ENCODE measurements at regions not wholly inside any gene's neighbourhood (a gene's known extent, or its start where the extent isn't known, plus 50 kb on each side); places are given as distances from the start of the nearest gene placed in this dataset.
A peak's percentile ranks its signal among the peaks of the same experiment; 100 is the strongest.

GRCh38 chr2:129646107-129646506, 333.4 kb upstream of the RAB6C start:
- TF ChIP-seq CTCF (IDR thresholded peaks at IDR 0.05) (no peak), EZH2 (IDR thresholded peaks at IDR 0.05) (no peak)
- Histone ChIP-seq H4K20me1 (ENCODE audit: low read depth) (no peaks in the 10 kb centered on the region), H3K27me3 (no peaks in the 10 kb centered on the region), H2AFZ (replicated peaks) (no peak overlapping the region), H3K4me1 (no peaks in the 10 kb centered on the region), H3K4me2 (no peak overlapping the region), H3K36me3 (no peaks in the 10 kb centered on the region), H3K4me3 (no peak overlapping the region), H3K9me3 (ENCODE audit: low read depth) (no peaks in the 10 kb centered on the region), H3F3A (ENCODE audit: low read depth) (no peaks in the 10 kb centered on the region), H3K27ac (no peak overlapping the region), H3K79me2 (ENCODE audit: low read depth) (no peaks in the 10 kb centered on the region), H3K9ac (no peak overlapping the region)
- no peak for DNase-seq (ENCODE audit: low spot score)
- Mint-ChIP-seq H3K4me1 (peaks cover 6% of the 10 kb centered on the region), H3K36me3 (no peaks in the 10 kb centered on the region), H3K27me3 (ENCODE audit: insufficient read depth, low read depth) (no peaks in the 10 kb centered on the region), H3K4me3 (no peak overlapping the region), H3K27ac (no peak overlapping the region), H3K9me3 (no peaks in the 10 kb centered on the region)

- Histone ChIP-seq H2AFZ (replicated peaks) (peak overlapping the region; percentile 92), H3K4me2 (no peak overlapping the region), H3K9ac (no peak overlapping the region), H3K4me3 (no peak overlapping the region), H3K36me3 (no peaks in the 10 kb centered on the region), H3F3A (ENCODE audit: low read depth) (no peaks in the 10 kb centered on the region), H3K79me2 (ENCODE audit: low read depth) (no peaks in the 10 kb centered on the region), H4K20me1 (ENCODE audit: low read depth) (no peaks in the 10 kb centered on the region), H3K27me3 (no peaks in the 10 kb centered on the region), H3K27ac (no peak overlapping the region), H3K4me1 (peaks cover 4% of the 10 kb centered on the region), H3K9me3 (ENCODE audit: low read depth) (no peaks in the 10 kb centered on the region)
- H3K27ac Mint-ChIP-seq: no peak overlapping the region
- no peaks in the 10 kb centered on the region for H3K9me3 Mint-ChIP-seq
- TF ChIP-seq CTCF (IDR thresholded peaks at IDR 0.05): no peak
- no peak for TF ChIP-seq EZH2phosphoT487 (IDR thresholded peaks at IDR 0.05)
- no peak for TF ChIP-seq EZH2 (IDR thresholded peaks at IDR 0.05)
- H3K27me3 Mint-ChIP-seq (ENCODE audit: insufficient read depth, low read depth): no peaks in the 10 kb centered on the region
- no peak overlapping the region for H3K4me3 Mint-ChIP-seq
- no peak for DNase-seq (ENCODE audit: low spot score)
- H3K4me1 Mint-ChIP-seq: peaks cover 14% of the 10 kb centered on the region
- H3K36me3 Mint-ChIP-seq: no peaks in the 10 kb centered on the region
Observed at GRCh38 chr2:129653246-129653645, 326.2 kb upstream of the RAB6C start.

- no peaks in the 10 kb centered on the region for H4K20me1 ChIP-seq (ENCODE audit: low read depth)
- H2AFZ ChIP-seq (replicated peaks): no peak overlapping the region
- Mint-ChIP-seq H3K27ac (no peak overlapping the region), H3K27me3 (ENCODE audit: insufficient read depth, low read depth) (no peaks in the 10 kb centered on the region), H3K36me3 (peaks cover 2% of the 10 kb centered on the region), H3K9me3 (peaks cover 5% of the 10 kb centered on the region), H3K4me3 (no peak overlapping the region), H3K4me1 (peaks cover 14% of the 10 kb centered on the region)
- no peak for TF ChIP-seq EZH2phosphoT487 (IDR thresholded peaks at IDR 0.05)
- TF ChIP-seq CTCF (IDR thresholded peaks at IDR 0.05): no peak
- TF ChIP-seq EZH2 (IDR thresholded peaks at IDR 0.05): no peak
- H3K9ac ChIP-seq: no peak overlapping the region
- H3K79me2 ChIP-seq (ENCODE audit: low read depth): no peaks in the 10 kb centered on the region
- H3K36me3 ChIP-seq: no peaks in the 10 kb centered on the region
- no peak for DNase-seq (ENCODE audit: low spot score)
- no peaks in the 10 kb centered on the region for H3F3A ChIP-seq (ENCODE audit: low read depth)
- H3K4me2 ChIP-seq: no peak overlapping the region
- H3K4me1 ChIP-seq: peaks cover 4% of the 10 kb centered on the region
- no peak overlapping the region for H3K27ac ChIP-seq
- no peak overlapping the region for H3K4me3 ChIP-seq
- no peaks in the 10 kb centered on the region for H3K9me3 ChIP-seq (ENCODE audit: low read depth)
- H3K27me3 ChIP-seq: no peaks in the 10 kb centered on the region
Observed at GRCh38 chr2:129654331-129654730, 325.1 kb upstream of the RAB6C start.

All from neural progenitor cell (in vitro differentiated cells).